BJ (cell line): ENCODE measurements at regions not wholly inside any gene's neighbourhood (a gene's known extent, or its start where the extent isn't known, plus 50 kb on each side); places are given as distances from the start of the nearest gene placed in this dataset.

ENCODE experiments used
- CTCF ChIA-PET: fragments of 350-600 bp; formaldehyde crosslinking; extraction: SDS; loops from one replicate; lab custom pipeline; 2021; ENCODE audit warnings: antibody characterized with exemption, inconsistent platforms; lab: Yijun Ruan, JAX
- POLR2A ChIA-PET: fragments of 300-600 bp; sonication (Branson Sonifier 250); formaldehyde crosslinking; extraction: SDS; loops from one replicate; lab custom pipeline; 2021; ENCODE audit warnings: antibody characterized with exemption; lab: Charles Lee
- DNase-seq: peaks from one replicate; pipeline ENCODE4 v3.0.0-alpha.2; 2011; ENCODE audit warnings: low read depth
- H3K27me3 ChIP-seq: 2 replicates; pipeline ENCODE4 v1.6.0; 2011; ENCODE audit warnings: low read length; ENCODE audit not compliant: control insufficient read depth, insufficient read depth
- H3K36me3 ChIP-seq: 2 replicates; pipeline ENCODE4 v1.5.1; 2011; ENCODE audit warnings: low read length; ENCODE audit not compliant: control insufficient read depth, insufficient read depth
- H3K4me3 ChIP-seq: 2 replicates; pipeline ENCODE4 v1.5.1; 2011; ENCODE audit warnings: low read depth, mild to moderate bottlenecking, control low read depth, low read length
- CTCF ChIP-seq: IDR thresholded peaks from 2 replicates; pipeline ENCODE4 v1.5.1; 2011; ENCODE audit warnings: low read depth, mild to moderate bottlenecking, control low read depth, inconsistent platforms, low read length, moderate library complexity; ENCODE audit not compliant: insufficient read depth

- Histone ChIP-seq H3K36me3 (no peaks in the 10 kb centered on the region), H3K4me3 (no peak overlapping the region), H3K27me3 (no peaks in the 10 kb centered on the region)
- ChIA-PET CTCF (no interaction called here), POLR2A (no interaction called here)
- DNase-seq, result no peak
- TF ChIP-seq CTCF, result no peak
Measured at GRCh38 chr13:57832187-57832586, 200.6 kb downstream of the PCDH17 start.

DNA sequence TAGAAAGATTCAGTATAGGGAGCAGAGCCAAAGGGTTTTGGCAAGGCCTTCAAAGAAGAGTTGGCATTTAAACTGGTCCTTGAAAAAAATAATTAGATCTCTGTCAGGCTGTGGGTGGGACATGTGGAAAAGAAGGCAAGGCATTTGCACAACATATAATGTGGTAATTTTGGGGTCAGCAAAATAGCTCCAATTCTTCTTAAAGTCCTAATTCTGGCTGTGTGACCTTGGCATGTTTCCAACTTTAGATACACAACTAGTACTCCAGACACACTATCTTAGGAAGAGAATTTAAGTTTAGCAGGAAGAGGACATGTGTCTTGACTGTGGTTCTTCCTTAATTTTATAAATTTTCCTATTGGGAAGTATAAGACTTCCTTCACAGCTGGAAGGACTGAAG lies 206.3 kb downstream of the PCDH17 start:
- no peak for DNase-seq
- TF ChIP-seq CTCF, result no peak
- no peak overlapping the region for H3K4me3 ChIP-seq
- CTCF ChIA-PET, result interaction anchor here (1.1 kb wide), 1 partner anchor 15 kb away, joined by 3 read pairs; no protein-coding TSS in a partner anchor
- H3K36me3 ChIP-seq, result no peaks in the 10 kb centered on the region
- POLR2A ChIA-PET, result no interaction called here
- no peaks in the 10 kb centered on the region for H3K27me3 ChIP-seq

DNA sequence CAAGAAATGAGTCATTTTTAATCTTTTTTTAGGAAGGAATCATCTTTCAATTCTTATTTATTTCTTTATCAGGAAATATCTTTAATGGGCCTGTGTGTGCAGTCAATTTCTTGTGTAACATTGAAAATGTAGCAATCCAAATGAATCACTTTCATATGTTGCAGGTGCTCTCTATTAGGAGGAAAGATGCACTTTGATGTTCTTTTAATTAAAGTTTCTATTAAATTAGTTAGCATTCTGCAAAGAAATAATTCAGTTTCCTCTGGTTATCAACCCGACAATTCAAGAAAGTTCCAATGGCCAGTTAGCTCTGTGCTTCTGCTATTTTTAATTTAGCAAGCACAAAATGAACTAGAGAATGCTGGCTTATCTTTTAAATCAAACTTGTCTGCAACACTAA lies 212.0 kb downstream of the PCDH17 start:
- Histone ChIP-seq H3K36me3 (no peaks in the 10 kb centered on the region), H3K4me3 (no peak overlapping the region), H3K27me3 (no peaks in the 10 kb centered on the region)
- CTCF ChIA-PET, result no interaction called here
- POLR2A ChIA-PET, result no interaction called here
- no peak for DNase-seq
- no peak for TF ChIP-seq CTCF

GRCh38 chr13:57846600-57847173 lies 215.1 kb downstream of the PCDH17 start:
- Histone ChIP-seq H3K27me3 (no peaks in the 10 kb centered on the region), H3K4me3 (no peak overlapping the region), H3K36me3 (no peaks in the 10 kb centered on the region)
- ChIA-PET CTCF (no interaction called here), POLR2A (no interaction called here)
- DNase-seq, result no peak
- TF ChIP-seq CTCF, result no peak

DNA sequence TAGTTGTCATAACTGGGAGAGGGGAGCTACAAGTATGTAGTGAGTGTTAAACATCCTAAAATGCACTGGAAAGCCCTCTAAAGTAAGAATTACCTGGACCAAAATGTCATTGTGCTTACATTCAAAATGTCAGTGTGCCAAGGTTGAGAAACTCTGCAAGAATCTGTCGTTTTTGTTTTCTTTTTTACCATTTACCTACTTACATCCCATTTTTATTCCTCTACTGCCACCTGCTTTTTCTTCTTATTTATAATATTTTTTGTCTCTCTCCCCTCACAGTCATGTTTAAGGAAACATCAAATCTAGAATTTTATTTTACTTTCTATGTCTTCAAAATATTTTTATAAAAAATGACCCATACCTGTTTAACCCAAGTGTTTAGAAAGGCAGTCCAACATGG lies 226.4 kb downstream of the PCDH17 start:
- TF ChIP-seq CTCF, result no peak
- no peak for DNase-seq
- Histone ChIP-seq H3K27me3 (no peaks in the 10 kb centered on the region), H3K4me3 (no peak overlapping the region), H3K36me3 (no peaks in the 10 kb centered on the region)
- POLR2A ChIA-PET, result no interaction called here
- CTCF ChIA-PET, result no interaction called here
